KMS-11 (cell line): ENCODE measurements at regions not wholly inside any gene's neighbourhood (a gene's known extent, or its start where the extent isn't known, plus 50 kb on each side); places are given as distances from the start of the nearest gene placed in this dataset.

ENCODE experiments used
- H2AFZ ChIP-seq: fragments of 200-600 bp; sonication (generic); 2 replicates; pipeline ENCODE4 v1.6.1; 2016; ENCODE audit warnings: antibody characterized with exemption, mixed run types, low read depth
- H3K27ac ChIP-seq: fragments of 200-600 bp; sonication (generic); 2 replicates; pipeline ENCODE4 v1.6.1; 2016; ENCODE audit warnings: mild to moderate bottlenecking, mixed run types
- H3K27me3 ChIP-seq: fragments of 200-600 bp; sonication (generic); 2 replicates; pipeline ENCODE4 v1.6.1; 2017; ENCODE audit warnings: mild to moderate bottlenecking, low read depth, mixed run types, moderate library complexity; ENCODE audit not compliant: insufficient read depth
- H3K36me3 ChIP-seq: fragments of 200-600 bp; sonication (generic); 2 replicates; pipeline ENCODE4 v1.6.1; 2017; ENCODE audit warnings: mild to moderate bottlenecking, mixed run types; ENCODE audit not compliant: insufficient read depth
- H3K4me1 ChIP-seq: fragments of 200-600 bp; sonication (generic); 2 replicates; pipeline ENCODE4 v1.6.1; 2016; ENCODE audit warnings: mild to moderate bottlenecking, low read depth, mixed run types; ENCODE audit not compliant: poor library complexity, severe bottlenecking
- H3K4me2 ChIP-seq: fragments of 200-600 bp; sonication (generic); 2 replicates; pipeline ENCODE4 v1.7.0; 2016; ENCODE audit warnings: mild to moderate bottlenecking, mixed run types
- H3K4me3 ChIP-seq: fragments of 200-600 bp; sonication (generic); IDR thresholded peaks from 2 replicates; pipeline ENCODE4 v1.6.1; 2017; ENCODE audit warnings: low read depth, low read length, mixed read lengths; ENCODE audit not compliant: insufficient read depth
- H3K79me2 ChIP-seq: fragments of 200-600 bp; sonication (generic); 2 replicates; pipeline ENCODE4 v1.6.1; 2016; ENCODE audit warnings: low read depth, mixed run types; ENCODE audit not compliant: insufficient read depth
- H3K9ac ChIP-seq: fragments of 200-600 bp; sonication (generic); 2 replicates; pipeline ENCODE4 v1.6.1; 2016; ENCODE audit warnings: mild to moderate bottlenecking, mixed run types
- H4K20me1 ChIP-seq: fragments of 200-600 bp; sonication (generic); 2 replicates; pipeline ENCODE4 v1.6.1; 2016; ENCODE audit warnings: mild to moderate bottlenecking, mixed run types; ENCODE audit not compliant: insufficient read depth
- TF ChIP-seq, protein P1 (sequence below): fragments of 200-600 bp; sonication (generic); conservative IDR thresholded peaks from 2 replicates; pipeline ENCODE4 v1.6.1; 2017; ENCODE audit warnings: low read depth, mild to moderate bottlenecking, antibody characterized with exemption, low read length, moderate library complexity, mixed read lengths

DNA sequence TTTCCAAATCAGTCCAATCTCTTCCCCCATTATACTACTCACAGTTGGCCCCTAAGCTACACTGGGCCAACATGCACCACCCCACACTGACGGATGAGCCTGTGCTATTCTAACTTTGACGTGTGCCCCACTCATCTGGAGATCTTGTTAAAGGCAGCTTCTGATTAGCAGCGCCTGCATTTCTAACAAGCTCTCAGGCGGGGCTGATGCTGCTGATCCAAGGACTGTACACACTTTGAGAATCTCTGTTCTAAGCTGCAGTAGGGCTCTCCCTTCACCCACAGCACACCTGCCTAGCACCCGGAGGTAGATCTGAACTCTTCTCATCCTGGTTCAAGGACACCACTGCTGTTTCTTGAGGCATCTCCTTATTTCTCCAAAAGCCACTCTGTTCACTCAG lies 200.7 kb downstream of the SLC4A3 start:
- TF ChIP-seq, protein P1, sequence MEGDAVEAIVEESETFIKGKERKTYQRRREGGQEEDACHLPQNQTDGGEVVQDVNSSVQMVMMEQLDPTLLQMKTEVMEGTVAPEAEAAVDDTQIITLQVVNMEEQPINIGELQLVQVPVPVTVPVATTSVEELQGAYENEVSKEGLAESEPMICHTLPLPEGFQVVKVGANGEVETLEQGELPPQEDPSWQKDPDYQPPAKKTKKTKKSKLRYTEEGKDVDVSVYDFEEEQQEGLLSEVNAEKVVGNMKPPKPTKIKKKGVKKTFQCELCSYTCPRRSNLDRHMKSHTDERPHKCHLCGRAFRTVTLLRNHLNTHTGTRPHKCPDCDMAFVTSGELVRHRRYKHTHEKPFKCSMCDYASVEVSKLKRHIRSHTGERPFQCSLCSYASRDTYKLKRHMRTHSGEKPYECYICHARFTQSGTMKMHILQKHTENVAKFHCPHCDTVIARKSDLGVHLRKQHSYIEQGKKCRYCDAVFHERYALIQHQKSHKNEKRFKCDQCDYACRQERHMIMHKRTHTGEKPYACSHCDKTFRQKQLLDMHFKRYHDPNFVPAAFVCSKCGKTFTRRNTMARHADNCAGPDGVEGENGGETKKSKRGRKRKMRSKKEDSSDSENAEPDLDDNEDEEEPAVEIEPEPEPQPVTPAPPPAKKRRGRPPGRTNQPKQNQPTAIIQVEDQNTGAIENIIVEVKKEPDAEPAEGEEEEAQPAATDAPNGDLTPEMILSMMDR, result no peak

DNA sequence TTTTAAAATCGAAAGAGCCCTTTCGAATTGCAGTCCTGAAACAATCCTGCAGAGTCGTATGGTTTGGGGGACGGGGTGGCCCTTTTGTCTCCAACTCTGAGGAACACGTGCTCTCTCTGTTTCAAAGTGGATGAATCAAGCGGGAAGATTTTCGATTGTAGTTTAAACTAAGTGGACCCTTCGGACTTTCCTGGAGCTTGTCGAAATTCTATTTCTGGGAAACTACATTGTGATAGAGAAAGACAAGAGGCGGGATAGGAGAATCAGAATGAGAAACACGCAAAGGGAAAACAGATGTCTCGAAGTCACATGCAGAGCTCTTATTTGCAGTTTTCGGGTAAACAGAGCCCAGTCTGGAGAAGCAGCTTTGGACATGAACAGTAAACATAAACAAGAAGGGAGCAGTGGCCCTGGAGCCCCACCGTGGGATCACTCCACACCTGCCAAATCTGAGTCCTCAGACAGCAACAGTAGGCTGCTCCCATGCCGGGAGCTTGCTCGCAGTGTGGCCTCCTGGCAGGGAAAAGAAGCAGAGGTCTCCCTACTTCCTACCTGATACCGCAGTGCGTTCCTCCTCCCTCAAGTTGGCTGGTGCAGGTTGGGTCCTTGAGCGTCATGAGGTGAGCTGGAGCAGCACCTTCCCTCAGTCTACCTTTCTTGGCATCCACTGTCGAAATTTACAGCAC lies 202.4 kb downstream of the SLC4A3 start:
- no peak overlapping the region for H2AFZ ChIP-seq
- H4K20me1 ChIP-seq, result no peaks in the 10 kb centered on the region
- H3K4me1 ChIP-seq, result no peaks in the 10 kb centered on the region
- no peak overlapping the region for H3K27ac ChIP-seq
- no peak overlapping the region for H3K9ac ChIP-seq
- no peaks in the 10 kb centered on the region for H3K36me3 ChIP-seq
- H3K4me3 ChIP-seq, result no peak overlapping the region
- no peaks in the 10 kb centered on the region for H3K27me3 ChIP-seq
- no peaks in the 10 kb centered on the region for H3K79me2 ChIP-seq
- H3K4me2 ChIP-seq, result no peak overlapping the region
- TF ChIP-seq, protein P1, result no peak

More for the DNA sequence above, 200.7 kb downstream of the SLC4A3 start:
- H2AFZ ChIP-seq, result no peak overlapping the region
- no peak overlapping the region for H3K9ac ChIP-seq
- H3K27me3 ChIP-seq, result no peaks in the 10 kb centered on the region
- no peaks in the 10 kb centered on the region for H3K36me3 ChIP-seq
- H3K27ac ChIP-seq, result no peak overlapping the region
- H3K4me3 ChIP-seq, result no peak overlapping the region
- no peaks in the 10 kb centered on the region for H3K79me2 ChIP-seq
- no peak overlapping the region for H3K4me2 ChIP-seq
- H4K20me1 ChIP-seq, result no peaks in the 10 kb centered on the region
- no peaks in the 10 kb centered on the region for H3K4me1 ChIP-seq

DNA sequence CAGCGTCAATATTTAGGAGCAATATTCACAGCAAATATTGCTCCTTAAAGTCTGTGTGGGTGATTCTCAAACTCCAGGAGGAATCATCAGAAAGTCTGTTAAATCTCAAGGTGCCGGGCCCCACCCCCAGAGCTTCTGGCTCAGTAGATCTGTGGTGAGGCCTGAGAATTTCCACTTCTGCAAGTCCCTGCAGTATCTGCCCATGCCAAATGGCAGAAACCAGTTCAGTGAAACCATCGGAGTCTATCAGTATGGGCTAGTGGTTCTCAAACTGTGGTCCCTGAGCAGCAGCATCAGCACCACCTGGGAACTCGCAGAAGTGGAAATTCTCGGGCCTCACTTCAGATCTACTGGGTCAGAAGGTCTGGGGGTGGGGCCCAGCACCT lies 202.9 kb downstream of the SLC4A3 start:
- no peaks in the 10 kb centered on the region for H3K27me3 ChIP-seq
- H3K79me2 ChIP-seq, result no peaks in the 10 kb centered on the region
- no peaks in the 10 kb centered on the region for H3K36me3 ChIP-seq
- H3K27ac ChIP-seq, result no peak overlapping the region
- no peak overlapping the region for H2AFZ ChIP-seq
- no peak overlapping the region for H3K4me3 ChIP-seq
- H3K4me1 ChIP-seq, result no peaks in the 10 kb centered on the region
- H4K20me1 ChIP-seq, result no peaks in the 10 kb centered on the region
- H3K4me2 ChIP-seq, result no peak overlapping the region
- no peak overlapping the region for H3K9ac ChIP-seq
- TF ChIP-seq, protein P1, result no peak

DNA sequence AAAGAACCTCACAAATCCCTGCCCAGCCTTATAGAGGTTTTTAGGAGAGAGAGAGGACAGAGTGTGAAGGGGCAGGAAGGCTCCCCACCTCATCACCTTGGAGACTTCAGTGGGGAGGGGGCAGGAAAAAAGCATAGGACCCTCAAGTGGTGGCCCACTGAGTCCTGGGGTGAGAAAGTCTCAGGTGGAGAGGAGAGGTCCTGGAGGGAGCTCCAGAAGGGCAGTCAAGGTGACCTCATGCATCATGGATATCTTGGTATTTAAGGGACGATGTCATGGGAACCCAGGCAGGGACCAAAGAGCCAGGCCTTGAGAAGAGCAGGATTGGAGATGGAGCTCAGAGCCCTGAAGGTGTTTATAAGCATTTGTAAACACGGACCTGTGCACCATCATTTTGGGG lies 204.5 kb downstream of the SLC4A3 start:
- no peaks in the 10 kb centered on the region for H4K20me1 ChIP-seq
- H3K4me3 ChIP-seq, result no peak overlapping the region
- TF ChIP-seq, protein P1, result no peak
- no peaks in the 10 kb centered on the region for H3K79me2 ChIP-seq
- H3K36me3 ChIP-seq, result no peaks in the 10 kb centered on the region
- no peaks in the 10 kb centered on the region for H3K27me3 ChIP-seq
- no peak overlapping the region for H3K4me2 ChIP-seq
- no peak overlapping the region for H3K27ac ChIP-seq
- H3K4me1 ChIP-seq, result no peaks in the 10 kb centered on the region
- H3K9ac ChIP-seq, result no peak overlapping the region
- H2AFZ ChIP-seq, result no peak overlapping the region
